ENCODE measurements at regions not wholly inside any gene's neighbourhood (a gene's known extent, or its start where the extent isn't known, plus 50 kb on each side); places are given as distances from the start of the nearest gene placed in this dataset.
A peak's percentile ranks its signal among the peaks of the same experiment; 100 is the strongest.

DNA sequence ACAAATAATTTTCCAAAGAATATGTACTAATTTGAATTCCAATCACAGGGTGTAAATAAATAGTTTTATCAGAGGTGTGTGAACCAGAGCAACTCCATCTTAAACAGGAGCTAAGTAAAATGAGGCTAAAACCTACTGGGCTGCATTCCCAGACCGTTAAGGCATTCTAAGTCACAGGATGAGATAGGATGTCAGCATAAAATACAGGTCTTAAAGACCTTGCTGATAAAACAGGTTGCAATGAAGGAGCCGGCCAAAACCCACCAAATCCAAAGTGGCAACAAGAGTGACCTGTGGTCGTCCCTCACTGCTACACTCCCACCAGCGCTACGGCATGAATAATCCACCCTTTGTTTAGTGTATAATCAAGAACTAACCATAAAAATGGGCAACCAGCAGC, 291.7 kb upstream of the SEMA3D start:
- no peak for DNase-seq

GRCh38 chr7:85475476-85475875, 288.6 kb upstream of the SEMA3D start:
- DNase-seq = no peak

GRCh38 chr7:85475071-85475470, 288.2 kb upstream of the SEMA3D start:
- DNase-seq = no peak

GRCh38 chr7:85474234-85474633, 287.4 kb upstream of the SEMA3D start:
- DNase-seq = no peak

DNA sequence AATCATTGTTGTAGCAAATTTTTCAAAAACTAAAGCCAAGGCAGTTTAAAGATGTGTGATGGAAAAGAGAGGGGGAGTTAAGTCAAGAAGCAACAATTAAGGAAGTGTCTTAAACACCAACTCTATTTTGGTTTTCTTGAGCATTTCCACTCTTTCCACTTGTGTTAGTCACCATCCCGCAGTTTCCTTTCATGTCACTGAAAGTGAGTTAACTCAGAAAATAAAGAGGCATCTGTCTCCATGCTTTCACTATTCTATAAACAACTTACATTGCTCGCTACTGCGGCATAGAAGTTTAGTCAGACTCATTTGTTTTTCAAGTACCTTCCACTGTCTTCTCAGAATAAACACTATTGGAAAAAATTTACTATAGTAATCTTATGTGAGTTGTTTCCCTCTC, 284.9 kb upstream of the SEMA3D start:
- no peak for DNase-seq

GRCh38 chr7:85471307-85471706, 284.5 kb upstream of the SEMA3D start:
- DNase-seq = no peak

GRCh38 chr7:85469446-85470010, 282.7 kb upstream of the SEMA3D start:
- DNase-seq = no peak

DNA sequence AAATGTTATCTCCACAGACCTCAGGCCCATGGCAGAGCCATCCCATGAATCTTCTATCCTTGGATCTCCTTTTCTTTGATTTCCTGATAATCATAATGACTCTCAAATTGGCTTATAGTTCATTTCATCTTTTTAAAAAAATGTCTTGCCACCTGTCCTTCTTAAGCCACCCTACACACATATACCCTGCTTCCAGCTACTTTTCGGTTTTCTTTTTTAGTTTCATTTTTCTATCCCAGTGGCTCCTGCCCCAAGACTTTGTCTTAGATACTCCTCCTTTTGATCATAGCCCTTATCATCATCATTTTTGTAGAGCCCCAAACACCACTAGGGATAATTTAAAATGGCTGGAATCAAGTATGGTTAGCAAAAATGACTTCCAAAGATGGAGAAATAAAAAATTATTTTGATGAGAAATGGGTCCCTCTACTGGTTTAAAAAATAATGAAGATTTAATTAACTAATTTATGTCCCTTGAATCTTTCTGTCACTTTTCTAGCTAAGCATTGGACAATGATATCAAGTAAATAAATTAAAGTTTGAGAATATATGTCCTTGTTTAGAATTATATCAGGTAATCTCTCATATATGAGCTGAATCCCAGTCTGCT, 277.3 kb upstream of the SEMA3D start:
- DNase-seq = peak; percentile 19

- no peak for DNase-seq
Observed at GRCh38 chr7:85462671-85463070, 275.8 kb upstream of the SEMA3D start.

GRCh38 chr7:85457911-85458310, 271.1 kb upstream of the SEMA3D start:
- DNase-seq = no peak

GRCh38 chr7:85456254-85456653, 269.4 kb upstream of the SEMA3D start:
- no peak for DNase-seq

DNA sequence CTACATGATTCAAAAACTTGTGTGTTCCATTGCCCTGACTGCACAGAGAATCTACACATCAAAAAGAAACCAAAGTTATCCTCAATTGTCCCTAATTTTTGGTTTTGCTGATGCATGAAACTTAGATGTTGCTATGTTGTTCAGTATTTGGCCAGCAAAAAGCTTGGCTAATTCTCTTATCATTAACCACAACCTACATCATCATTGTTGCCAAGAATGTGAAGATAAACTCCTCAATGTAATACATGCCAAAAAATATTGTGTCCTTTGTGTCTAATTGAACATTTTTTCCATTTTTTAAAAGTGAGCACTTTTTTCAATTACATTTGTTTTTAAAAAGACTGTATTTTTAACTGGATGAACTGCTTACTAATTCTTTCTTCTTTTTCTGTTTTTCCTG, 268.0 kb upstream of the SEMA3D start:
- DNase-seq = no peak

DNA sequence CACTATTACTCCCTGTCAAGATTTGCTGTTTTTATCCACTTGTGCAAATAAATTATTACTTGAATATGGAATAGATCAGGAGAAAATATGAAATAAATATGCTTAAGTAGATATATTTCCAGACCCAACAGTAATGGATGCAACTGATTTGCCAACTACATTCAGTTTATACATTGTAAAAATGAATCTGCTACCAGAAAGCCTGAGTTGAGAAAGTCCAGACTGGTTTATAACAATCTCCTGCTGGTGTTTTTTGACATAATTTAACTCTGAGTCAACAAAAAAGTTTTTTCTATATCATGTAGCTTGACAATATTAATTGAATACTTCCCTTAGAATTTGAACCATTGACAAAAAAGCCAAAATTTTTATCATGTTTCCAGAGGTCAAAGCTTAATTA, 265.8 kb upstream of the SEMA3D start:
- DNase-seq = no peak

- no peak for DNase-seq
Observed at GRCh38 chr7:85449478-85449877, 262.6 kb upstream of the SEMA3D start.

GRCh38 chr7:85447004-85447403, 260.1 kb upstream of the SEMA3D start:
- DNase-seq = no peak

DNA sequence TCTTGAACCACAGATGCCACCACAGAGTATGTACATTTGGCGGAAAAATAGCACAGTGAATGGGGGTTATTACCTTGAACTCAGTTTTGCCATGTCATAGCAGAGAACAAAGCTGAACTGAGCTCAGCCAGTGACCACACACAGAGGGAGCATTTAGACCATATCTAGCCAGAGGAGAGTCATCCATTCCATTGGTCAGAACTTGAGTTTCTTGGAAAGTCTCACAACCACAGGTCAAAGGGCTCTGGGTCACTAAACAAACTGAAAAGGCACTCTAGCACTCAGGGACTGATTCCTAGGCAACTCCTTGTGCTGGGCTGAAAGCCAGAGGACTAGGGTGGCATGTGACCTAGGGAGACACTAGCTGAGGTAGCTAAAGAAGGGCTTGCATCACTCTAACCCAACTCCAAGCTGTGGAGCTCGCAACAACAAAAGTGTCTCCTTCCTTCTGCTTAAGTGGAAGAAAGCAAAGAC, 239.7 kb upstream of the SEMA3D start:
- DNase-seq = no peak

DNA sequence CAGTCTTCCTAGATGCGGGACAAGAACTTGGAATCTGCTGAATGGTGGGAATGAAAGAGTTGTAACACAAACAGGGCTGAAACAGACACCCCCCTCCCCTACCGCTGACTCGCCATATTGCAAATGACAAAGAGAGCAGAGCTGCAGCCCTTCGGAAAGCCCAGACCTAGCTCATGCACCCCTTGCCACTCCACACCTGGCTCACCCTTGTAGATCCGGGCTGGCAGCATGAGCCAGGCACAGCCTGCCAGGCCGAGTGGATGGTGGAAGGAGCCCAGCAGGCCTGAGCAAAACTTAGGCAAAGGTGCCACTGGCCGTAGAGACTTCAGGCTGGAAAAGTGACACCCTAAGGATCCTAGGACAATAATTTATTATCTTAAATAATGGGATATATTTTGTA, 237.4 kb upstream of the SEMA3D start:
- no peak for DNase-seq

- DNase-seq = no peak
Observed at GRCh38 chr7:85423209-85423895, 236.5 kb upstream of the SEMA3D start.

DNA sequence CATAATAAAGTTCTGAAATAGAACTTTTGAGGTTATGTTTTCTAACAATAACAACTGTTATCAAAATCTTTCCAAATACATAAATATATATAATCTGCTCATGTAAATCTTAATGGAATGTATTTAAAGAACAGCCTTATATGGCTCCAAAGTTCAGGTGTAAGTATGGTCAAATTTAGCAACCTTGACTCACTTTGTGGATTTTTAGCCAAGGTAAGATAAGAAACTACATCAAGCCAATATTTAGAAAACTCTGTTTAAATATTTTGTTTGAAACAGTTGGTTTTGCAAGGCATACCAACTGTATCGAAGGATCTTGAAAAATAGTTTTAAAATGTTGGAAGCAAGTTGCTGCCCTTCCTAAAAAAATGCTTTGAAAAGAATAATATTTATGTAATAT, 228.9 kb upstream of the SEMA3D start:
- DNase-seq = no peak

DNA sequence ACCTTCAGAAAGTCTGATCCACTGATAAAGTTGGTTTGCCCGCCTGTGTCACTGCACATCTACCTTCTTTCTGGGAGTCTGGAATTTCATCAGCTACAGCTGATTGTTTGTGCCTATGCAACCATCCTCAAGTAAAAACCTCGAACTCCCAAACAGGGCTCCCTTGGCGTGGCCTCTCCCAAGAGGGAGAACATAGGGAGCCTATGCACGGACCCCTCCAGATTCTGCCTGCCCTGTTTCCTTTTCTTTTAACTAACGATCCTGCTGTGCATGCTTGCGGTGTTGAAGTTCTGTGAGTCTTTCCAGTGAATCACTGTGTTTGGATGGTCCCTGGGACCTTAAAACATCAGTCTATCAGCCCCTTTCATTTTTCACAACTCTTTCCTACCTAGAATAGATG, 226.9 kb upstream of the SEMA3D start:
- DNase-seq = no peak

GRCh38 chr7:85412912-85413311, 226.1 kb upstream of the SEMA3D start:
- DNase-seq = no peak

DNA sequence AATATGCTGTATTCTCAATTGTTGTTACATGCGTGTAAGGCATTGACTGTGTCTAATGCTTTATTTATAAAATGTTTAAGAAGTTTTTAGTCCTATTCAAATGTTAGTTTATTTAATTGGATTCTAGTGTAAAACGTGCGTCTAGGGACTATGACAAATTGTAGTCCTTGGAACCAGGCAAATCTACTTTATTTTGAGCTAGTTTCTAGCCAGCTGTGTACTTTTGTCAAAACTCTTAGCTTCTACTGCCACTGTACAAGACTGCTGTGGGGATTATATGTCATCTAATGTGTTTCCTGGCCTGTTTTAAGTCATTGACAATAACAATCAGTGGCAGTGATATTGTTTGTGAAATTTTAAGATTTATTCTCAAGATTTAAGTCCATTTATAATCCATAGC, 220.5 kb upstream of the SEMA3D start:
- no peak for DNase-seq

DNA sequence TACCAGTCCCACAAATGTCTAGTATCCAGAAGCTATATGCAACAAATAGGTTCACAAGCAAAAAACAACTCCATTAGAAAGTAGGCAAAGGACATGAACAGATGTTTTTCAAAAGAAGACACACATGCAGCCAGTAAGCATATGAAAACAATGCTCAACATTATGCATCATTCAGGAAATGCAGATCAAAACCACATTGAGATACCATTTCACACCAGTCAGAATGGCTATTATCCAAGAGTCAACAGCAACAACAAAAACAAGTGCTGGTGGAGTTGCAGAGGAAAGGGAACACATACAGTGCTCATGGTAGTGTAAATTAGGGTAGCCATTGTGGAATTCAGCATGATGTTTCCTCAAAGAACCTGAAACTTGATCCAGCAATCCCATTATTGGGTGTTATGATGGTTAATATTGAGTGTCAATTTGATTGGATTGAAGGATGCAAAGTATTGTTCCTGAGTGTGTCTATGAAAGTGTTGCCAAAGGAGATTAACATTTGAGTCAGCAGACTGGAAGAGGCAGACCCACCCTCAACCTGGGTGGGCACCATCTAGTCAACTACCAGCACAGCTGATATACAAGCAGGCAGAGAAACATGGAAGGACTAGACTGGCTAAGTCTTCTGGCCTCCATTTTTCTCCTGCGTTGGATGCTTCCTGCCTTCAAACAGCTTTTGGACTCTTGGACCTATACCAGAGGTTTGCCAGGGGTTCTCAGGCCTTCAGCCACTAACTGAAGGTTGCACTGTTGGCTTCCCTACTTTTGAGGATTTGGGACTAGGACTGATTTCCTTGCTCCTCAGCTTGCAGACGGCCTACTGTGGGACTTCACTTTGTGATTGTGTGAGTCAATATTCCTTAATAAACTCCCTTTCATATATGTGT, 218.4 kb upstream of the SEMA3D start:
- DNase-seq = no peak

DNA sequence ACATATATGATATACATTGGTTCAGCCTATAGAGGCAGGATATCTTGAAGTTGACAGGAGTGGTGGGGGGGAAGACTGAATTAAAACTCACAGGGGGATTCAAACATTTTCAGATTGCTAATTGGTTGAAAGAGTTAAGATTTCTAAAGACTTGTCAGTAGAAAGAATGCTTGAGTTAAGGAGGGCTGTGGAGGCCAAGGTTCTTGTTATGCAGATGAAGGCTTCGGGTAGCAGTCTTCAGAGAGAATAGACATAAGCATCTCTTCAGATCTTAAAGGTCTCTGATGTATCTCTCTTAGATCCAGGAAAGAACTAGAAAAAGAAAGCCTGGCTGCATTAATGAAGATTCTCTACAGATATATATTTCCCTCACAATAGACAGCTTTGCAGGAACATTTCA, 209.8 kb upstream of the SEMA3D start:
- DNase-seq = no peak

Measured in COR-L47 (cell line).